Stimulated activated CD8-positive, alpha-beta memory T cell treated with anti-CD3 and anti-CD28 coated beads, Interleukin-7, amount 100 ng/mL, for 48 hours (primary cell): ENCODE measurements at regions not wholly inside any gene's neighbourhood (a gene's known extent, or its start where the extent isn't known, plus 50 kb on each side); places are given as distances from the start of the nearest gene placed in this dataset.

Experiments
- DNase-seq, 2 donors: peaks; one replicate each; pipeline ENCODE4 v3.0.0-alpha.2; 2020; ENCODE audit warnings: low read depth in 1 of 2; ENCODE audit errors: extremely low read depth in 1 of 2

- DNase-seq: no peak
These were observed 678.4 kb downstream of the MED13L start for GRCh38 chr12:115598871-115599811.

- no peak for DNase-seq
These were observed 680.3 kb downstream of the MED13L start for GRCh38 chr12:115597157-115597712.

- no peak for DNase-seq
These were observed 689.4 kb downstream of the MED13L start for GRCh38 chr12:115588131-115588530.

DNA sequence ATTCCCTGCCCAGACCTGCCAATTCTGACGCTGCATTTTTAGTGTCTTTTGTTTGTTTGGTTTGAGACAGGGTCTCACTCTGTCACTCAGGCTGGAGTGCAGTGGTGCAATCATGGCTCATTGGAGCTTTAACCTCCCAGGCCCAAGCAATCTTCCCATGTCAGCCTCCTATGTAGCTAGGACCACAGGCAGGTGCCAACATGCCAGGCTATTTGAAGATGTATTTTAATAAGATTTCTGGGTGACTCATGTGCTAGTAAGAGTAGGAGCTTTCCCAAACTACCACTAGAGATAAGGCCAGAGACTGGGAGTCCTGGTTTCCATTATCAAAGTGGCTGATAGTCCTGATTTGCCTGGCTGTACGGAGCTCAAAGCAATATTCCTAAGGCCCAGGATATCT, 693.3 kb downstream of the MED13L start:
- no peak for DNase-seq

GRCh38 chr12:115583591-115583990, 693.9 kb downstream of the MED13L start:
- DNase-seq: no peak

- DNase-seq: no peak
These were observed 700.1 kb downstream of the MED13L start for GRCh38 chr12:115577401-115577800.

- DNase-seq: no peak
These were observed 702.7 kb downstream of the MED13L start for GRCh38 chr12:115574826-115575225.

DNA sequence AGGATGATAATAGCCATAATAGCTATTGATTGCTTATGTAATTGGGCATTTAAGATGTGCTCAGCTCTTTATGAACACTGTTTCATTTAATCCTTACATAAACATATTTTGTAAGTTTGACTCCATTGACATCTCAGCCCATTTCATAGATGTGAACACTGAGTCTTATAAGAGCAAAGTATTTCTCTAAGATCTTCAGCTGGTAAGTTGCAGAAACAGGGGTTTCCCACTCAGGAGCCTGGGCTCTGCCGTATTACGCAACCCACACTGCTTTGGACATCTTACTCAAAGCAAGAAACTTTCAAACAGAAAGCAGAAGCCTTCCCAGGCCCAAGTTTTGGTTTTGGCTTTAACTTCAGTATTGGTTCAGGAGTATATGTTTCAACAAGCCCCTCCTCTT, 705.1 kb downstream of the MED13L start:
- DNase-seq: no peak

DNA sequence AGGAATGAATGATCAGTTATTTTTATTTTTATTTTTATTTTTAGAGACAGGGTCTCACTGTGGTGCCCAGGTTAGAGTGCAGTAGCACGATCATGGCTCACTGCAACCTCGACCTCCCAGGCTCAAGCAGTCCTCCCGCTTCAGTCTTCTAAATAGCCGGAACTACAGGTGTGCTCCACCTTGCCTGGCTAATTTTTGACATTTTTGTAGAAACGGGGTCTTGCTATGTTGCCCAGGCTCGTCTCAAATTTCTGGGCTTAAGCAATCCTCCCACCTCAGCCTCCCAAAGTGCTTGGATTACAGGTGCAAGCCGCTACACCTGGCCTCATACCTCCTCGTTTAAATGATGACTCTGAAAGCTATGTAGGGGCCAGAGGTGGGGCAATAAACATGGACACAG, 706.0 kb downstream of the MED13L start:
- DNase-seq: no peak

DNA sequence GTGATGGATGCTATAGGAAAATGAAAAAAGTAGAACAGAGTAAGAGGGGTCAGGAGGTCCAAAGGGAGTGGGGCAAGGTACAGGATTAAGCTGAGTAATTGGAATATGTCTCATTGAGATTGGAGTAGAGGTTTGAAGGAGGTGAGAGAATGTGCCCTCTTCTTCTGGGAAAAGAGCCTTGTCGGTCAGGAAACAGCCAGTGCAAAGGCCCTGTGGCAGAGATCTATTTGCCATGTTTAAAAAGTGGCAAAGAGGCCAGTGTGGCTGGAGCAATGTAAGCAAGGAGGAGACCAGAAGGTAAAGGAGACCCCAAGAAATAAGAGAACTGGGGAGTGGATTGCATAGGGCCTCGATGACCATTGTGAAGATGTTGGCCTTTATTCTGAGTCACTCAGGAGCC, 706.5 kb downstream of the MED13L start:
- DNase-seq: no peak

GRCh38 chr12:115570069-115570777, 707.3 kb downstream of the MED13L start:
- no peak for DNase-seq

DNA sequence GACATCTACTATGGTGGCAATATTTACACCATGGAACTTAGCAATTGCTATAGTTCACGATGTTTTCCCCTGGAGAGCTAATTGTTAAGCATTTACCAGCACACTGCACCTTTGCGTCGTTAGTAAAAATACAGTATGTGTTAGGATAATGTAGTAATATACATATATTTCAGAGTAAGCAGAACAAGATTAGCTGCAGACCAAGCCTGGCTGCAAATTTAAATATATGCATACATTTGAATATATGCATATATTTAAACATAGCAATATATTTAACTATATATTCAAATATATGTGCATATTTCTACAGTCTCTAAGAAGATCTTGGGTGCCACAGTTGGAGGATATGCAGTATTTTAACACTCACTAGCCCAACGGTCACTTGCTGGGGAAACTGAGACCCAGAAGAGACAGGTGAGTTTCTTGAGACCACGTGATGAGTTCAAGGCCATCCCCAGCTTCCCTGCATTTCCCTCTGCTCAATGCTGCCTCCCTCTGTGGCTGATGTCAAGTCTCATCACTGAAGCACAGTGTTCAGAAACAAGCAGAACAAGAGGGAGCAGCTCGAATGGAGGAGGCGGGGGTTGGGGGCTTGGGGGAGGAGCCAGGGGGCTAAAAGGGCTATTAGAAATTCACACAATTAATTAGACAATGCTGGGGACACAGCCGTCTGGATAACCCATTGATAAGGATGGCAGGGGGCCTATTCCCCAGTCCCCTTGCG, 708.0 kb downstream of the MED13L start:
- no peak for DNase-seq

DNA sequence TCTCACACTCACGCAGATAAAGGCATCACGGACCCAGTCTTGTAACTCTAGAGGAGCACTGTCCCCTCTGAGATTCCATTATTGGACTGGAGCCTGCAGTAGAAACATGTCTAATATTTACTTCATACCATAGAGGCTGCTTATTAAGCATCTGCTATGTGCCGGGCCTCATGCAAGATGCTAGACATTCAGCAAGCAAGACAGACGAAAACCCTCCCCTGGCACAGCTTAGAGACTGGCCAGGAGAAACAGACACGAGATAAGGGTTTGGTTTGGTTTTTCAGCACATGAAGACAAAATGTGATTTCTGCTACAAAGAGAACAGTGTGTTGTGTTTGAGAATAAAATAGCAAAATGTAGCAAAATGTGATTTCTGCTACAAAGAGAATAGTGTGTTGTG, 719.2 kb downstream of the MED13L start:
- DNase-seq: no peak

GRCh38 chr12:115553622-115554021, 723.9 kb downstream of the MED13L start:
- no peak for DNase-seq

DNA sequence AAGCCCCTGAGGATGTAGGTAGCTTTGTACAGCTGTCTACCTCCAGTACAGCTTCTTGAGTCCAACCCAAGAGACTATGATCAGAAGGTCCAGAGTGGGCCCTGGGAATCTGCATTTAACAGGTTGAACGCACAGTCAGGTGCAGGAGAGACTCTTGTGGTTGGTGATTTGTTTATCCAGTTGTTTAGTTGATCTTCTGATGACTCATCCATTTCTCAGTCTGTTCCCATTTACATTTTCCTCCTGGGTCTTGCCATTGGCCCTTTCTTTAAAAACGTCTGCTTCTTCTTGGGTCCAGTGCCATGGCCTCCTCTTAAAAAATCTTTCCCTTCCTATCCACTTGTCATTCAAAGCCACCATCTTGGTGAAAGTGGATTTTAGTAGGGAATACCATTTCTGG, 734.2 kb downstream of the MED13L start:
- DNase-seq: no peak

DNA sequence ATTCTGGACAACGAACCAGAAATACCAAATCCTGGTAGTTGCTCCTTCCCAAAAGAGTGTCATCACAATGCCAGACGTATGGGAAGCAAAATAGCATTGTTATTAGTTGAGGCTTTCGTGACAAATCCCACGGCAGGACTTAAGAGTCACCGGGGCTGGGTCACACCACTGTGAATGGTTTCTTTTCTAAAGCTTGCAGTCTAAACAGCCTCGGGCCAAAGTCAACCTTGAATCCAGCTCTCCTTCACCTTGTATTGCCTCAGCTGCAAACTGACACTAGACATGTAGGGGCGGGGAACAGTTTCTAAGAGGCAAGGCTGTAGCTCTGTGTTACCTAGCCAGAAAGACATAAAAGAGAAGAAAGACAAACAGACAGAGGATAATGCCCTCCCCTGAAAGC, 734.8 kb downstream of the MED13L start:
- DNase-seq: no peak

- no peak for DNase-seq
These were observed 735.5 kb downstream of the MED13L start for GRCh38 chr12:115541891-115542421.

DNA sequence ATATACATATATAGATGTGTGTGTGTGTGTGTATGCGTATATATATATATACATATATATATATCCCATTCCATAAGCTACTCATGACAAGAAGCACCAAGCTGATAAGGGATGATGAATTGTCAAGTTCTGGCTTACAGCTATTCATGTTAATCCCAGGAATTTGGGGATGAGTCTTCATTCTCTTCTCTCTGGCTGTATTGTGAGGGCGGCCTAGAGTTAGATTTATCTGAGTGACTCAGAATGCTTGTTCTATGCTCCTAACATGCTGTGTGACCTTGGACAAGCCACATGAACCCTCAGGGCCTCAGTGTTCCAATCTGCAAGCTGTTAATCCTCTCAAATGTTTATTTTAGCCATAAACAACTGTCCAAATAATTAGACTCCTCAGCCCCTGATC, 749.0 kb downstream of the MED13L start:
- no peak for DNase-seq

DNA sequence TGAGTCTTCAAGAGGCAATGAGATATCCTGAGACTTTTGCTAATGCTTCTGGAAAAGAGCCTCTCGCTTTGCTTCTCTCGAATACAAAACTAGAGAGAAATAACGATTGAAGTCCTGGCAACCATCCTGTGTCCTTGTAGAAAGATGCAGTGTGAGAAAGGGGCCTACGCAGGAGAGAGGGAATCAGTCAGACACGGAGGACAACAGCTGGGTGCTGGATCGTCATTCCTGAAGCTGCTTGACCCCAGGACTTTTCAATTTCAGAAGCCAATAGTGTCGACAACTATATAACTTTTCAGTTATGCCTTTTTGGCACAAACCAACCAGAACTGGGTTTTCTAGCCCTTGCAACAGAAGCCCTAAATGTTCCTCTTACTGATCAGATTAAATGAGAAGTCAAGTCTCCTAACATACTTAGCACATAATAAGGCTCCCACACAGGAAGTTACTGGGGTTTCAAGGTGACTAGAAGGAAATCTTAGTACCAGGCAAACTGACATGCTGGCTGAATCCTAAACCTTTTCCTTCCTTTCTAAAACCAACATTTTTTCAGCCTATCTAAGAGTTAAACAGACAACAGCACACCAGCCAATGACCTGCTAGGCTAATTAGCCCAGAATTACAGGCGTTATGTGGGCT, 755.6 kb downstream of the MED13L start:
- DNase-seq: no peak

GRCh38 chr12:115519887-115520286, 757.6 kb downstream of the MED13L start:
- DNase-seq: no peak
